CD4-positive, alpha-beta T cell treated with Interleukin-12 subunit alpha and Interleukin-12 subunit beta, for 1 hour (primary cell): ENCODE measurements at regions not wholly inside any gene's neighbourhood (a gene's known extent, or its start where the extent isn't known, plus 50 kb on each side); places are given as distances from the start of the nearest gene placed in this dataset.

Experiments used
- DNase-seq: peaks from one replicate; pipeline ENCODE4 v3.0.0-alpha.2; 2020

DNA sequence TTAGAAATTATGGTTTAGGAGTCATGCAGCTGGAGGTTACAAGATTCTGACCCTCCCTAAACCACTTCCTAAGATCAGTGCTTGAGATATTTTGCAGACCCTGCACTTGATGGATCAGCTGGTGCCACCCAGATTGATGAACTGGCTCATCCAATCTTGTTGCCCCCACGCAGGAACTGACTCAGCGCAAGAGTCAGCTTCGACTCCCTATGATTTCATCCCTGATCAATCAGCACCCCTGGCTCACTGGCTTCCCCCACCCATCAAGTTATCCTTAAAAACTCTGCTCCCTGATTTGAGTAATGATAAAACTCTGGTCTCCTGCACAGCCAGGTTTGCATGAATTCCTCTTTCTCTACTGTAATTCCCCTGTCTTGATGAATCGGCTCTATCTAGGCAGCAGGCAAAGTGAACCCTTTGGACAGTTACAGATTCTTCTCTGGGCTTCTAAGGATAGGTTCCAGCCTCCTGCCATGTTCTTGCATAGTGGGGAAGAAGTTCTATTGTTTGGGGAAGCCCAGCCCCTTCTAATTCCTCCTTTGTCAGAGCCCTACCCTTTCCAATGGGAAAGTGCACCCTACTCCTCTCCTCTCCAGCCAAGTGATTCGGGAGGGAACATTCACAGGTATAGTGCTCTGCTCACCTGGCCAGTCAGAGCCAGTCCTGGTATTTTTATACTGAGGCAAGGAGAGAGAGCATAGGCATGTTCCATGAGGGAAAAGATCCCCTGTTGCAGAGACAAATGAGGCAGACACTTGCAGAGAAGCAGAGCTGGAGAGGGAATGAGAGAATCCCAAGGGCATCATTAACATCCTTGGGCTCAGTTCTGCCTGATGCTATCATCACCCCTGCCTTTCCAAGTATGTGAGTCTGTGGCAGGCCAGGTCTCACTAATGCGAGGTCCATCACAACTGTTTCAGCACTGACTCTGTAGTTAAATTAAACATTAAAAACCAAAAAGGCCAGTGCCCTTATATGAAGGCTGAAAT, 224.4 kb upstream of the GALNT17 start:
- DNase-seq = no peak

DNA sequence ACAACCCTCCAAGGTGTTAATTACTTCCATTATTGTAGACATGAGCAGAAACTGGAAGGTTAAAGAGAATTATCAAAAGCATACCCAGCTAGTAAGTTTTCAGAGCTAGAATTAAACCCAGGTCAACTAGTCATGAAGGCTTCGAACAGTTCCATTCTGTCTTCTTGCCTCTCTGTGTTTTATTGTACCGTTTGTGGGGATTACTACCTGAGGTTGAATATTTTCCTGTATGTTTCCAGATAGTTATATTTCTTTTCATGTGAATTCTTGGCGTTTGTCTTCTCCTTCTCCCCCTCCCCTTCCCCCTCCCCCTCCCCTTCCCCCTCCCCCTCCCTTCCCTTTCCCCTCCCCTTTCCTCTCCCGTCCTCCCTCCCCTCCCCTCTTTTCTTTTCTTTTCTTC, 218.0 kb upstream of the GALNT17 start:
- DNase-seq = no peak

- DNase-seq = no peak
These were observed 216.9 kb upstream of the GALNT17 start for GRCh38 chr7:70915067-70915466.

- DNase-seq = no peak
These were observed 212.4 kb upstream of the GALNT17 start for GRCh38 chr7:70919481-70920073.

- no peak for DNase-seq
These were observed 211.1 kb upstream of the GALNT17 start for GRCh38 chr7:70920876-70921275.

DNA sequence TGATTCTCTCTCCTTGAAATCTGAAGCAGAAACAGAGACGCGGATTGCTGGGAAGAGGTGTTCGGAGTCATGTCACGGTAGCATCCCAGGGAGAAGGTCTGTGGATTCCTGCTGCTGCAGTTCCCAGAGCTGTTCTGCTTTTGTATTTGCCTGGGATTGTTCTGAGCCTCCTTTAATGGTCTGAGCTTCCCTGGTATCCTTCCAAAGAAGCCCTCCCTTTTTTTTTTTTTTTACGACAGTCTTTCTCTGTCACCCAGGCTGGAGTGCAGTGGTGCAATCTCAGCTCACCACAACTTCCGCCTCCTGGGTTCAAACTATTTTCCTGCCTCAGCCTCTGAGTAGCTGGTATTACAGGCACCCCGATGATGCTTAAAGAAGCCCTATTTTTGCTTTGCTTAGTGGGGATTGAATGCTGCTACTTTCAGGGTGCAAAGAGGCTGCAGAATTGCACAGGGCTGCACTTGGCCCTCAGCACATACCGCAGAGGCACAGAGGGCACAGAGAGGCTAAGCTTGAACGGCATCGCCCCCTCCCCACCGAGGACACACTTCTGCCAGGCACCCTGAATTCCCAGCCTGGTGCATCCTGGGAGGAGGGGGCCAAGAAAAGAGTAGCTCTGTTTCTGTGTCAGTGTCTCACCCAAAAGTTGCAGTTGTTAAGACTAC, 208.6 kb upstream of the GALNT17 start:
- DNase-seq = no peak

- no peak for DNase-seq
These were observed 206.4 kb upstream of the GALNT17 start for GRCh38 chr7:70925411-70926115.

- DNase-seq = no peak
These were observed 205.3 kb upstream of the GALNT17 start for GRCh38 chr7:70926666-70927065.

DNA sequence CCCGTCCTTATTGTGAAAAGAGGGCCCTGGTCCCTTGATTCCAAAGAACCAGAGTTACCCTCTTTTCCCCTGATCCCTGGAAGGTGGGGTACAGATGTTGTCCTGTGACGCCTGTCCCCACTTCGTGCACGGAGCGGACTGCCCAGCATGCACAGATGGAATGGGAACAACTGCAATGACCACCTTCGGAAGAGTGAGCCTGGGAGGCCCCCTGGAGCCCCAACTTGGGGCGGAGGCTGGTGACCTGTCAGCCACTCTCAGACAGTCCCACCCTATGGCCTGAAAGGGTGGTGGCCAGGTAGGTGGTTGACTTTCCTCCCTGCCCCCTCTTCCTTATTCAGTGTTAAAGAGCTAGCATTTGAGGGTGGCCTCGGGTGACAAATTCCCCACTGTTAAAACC, 196.6 kb upstream of the GALNT17 start:
- DNase-seq = no peak

- no peak for DNase-seq
These were observed 196.1 kb upstream of the GALNT17 start for GRCh38 chr7:70935854-70936253.

- DNase-seq = no peak
These were observed 194.5 kb upstream of the GALNT17 start for GRCh38 chr7:70937424-70937823.

DNA sequence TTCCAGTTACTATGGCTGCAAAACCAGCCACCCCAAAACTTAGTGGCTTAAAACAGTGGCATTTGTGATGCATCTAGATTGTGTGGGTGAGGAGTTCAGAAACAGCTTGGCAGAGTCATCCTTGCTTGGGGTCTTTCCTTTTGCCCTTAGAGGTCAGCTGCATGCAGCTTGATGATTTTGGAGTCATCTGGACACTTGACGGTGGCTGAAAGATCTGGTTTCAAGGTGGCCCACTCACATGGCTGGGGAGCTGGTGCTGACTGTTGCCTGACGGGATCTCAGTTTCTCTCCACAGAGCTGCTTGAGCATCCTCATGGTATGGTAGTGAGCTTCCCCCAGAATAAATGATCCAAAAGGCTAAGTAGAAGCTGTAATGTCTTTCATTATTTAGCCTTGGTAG, 191.3 kb upstream of the GALNT17 start:
- DNase-seq = no peak

GRCh38 chr7:70942791-70943190, 189.2 kb upstream of the GALNT17 start:
- no peak for DNase-seq

GRCh38 chr7:70944516-70944915, 187.4 kb upstream of the GALNT17 start:
- no peak for DNase-seq

GRCh38 chr7:70947181-70947580, 184.8 kb upstream of the GALNT17 start:
- DNase-seq = no peak

GRCh38 chr7:70949862-70950261, 182.1 kb upstream of the GALNT17 start:
- DNase-seq = no peak

DNA sequence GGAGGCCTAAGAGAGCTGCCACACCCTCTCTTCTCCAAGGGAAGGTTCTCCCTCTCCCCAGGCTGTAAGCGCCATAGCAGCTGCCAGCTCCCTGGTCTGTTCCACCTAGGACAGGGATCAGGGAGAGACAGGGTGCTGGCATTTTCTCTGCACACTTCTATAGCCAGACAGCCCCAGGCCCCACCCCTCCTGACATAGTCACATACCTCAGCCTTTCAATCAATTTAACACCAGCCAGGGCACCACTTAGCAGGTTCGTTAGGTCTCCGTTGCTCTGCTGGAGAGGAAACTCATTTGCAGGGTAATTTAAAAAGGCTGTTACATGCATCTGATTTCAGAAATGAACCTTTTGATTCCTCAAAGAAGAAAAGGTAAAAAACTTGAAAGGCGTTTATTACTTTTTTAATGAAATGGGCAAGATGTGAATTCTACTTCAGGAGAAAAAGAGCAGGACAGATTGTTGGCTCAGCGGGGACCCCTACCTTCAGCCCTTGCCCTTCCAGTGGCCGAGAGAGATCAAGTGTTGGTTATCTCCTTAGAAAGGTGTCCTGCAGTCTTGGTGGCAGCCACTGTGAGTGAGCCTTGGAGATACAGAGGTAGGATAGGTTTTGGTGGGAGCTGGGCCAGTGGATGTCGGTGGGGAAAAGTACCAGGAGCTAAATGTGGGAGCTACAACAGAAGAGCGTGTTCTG, 180.5 kb upstream of the GALNT17 start:
- no peak for DNase-seq

DNA sequence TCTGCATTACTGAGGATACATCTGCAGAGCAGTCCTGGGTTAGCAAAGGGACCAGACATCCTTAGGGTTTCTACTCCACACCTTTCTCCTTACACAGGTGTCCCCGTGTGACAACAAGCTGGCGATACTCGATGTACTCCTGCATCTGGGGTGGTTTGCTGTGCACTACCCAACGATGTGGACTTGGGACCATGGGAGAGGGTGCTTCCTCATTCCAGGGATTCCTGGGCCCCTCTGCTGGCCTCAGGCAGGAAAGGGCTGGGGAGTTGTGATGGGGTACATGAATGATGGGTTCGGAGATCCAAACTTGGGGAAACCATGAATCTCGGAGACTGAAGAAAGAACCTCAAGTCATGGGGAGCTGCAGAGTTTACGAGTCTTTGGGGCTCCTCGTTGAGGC, 179.6 kb upstream of the GALNT17 start:
- no peak for DNase-seq

DNA sequence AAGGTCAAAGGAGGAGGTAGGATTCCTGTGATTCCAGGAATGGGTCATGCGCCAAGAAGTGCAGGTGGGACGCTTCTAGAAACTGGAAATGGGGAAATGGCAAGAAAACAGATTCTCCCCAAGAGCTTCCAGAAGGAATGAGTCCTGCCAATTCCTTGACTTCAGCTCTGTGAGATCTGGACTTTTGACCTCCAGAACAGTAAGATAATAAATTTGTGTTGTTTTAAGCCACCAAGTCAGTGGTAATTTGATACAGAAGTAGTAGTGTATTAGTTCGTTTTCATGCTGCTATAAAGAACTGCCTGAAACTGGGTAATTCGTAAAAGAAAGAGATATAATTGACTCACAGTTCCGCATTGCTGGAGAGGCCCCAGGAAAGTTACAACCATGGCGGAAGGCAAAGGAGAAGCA, 178.6 kb upstream of the GALNT17 start:
- DNase-seq = no peak

- DNase-seq = no peak
These were observed 178.1 kb upstream of the GALNT17 start for GRCh38 chr7:70953796-70954195.

- DNase-seq = no peak
These were observed 159.3 kb upstream of the GALNT17 start for GRCh38 chr7:70972693-70973092.

GRCh38 chr7:70975754-70976153, 156.2 kb upstream of the GALNT17 start:
- no peak for DNase-seq

DNA sequence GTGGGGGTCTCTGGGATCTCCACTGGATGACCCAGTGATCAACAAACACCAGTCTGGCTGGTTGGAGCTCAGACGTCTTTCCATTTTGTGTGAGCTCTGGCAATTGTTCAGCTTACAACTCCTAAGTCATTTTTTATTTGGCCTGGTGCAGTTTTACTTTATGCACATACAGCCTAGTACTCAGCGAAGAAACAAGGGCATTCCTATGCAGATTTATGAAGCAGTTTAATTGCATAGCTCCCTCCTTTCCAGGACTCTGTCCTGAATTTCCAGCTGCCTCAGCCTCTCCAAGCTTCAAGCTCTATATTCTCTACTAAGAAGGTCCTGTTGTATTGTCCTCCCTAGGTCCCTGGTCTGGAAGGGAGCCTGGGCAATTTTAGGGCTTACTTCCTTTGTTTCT, 145.6 kb upstream of the GALNT17 start:
- no peak for DNase-seq
